GM12865 (cell line): ENCODE measurements at regions not wholly inside any gene's neighbourhood (a gene's known extent, or its start where the extent isn't known, plus 50 kb on each side); places are given as distances from the start of the nearest gene placed in this dataset.
"Not testable (repeated sequence)": the region's sequence is repeated elsewhere in the genome, so short reads cannot be mapped to it uniquely, and the experiment has no call there.

Experiments
- DNase-seq: peaks from one replicate; pipeline ENCODE4 v3.0.0; 2010; ENCODE audit warnings: low read depth
- H3K4me3 ChIP-seq: 2 replicates; pipeline ENCODE4 v1.5.1; 2011; ENCODE audit warnings: mild to moderate bottlenecking, low read depth, low read length, control low read depth
- TF ChIP-seq, protein P1 (sequence below): IDR thresholded peaks from 2 replicates; pipeline ENCODE4 v1.5.1; 2011; ENCODE audit warnings: low read length, control low read depth, low read depth, inconsistent platforms; ENCODE audit not compliant: insufficient read depth; ENCODE audit errors: missing control alignments

DNA sequence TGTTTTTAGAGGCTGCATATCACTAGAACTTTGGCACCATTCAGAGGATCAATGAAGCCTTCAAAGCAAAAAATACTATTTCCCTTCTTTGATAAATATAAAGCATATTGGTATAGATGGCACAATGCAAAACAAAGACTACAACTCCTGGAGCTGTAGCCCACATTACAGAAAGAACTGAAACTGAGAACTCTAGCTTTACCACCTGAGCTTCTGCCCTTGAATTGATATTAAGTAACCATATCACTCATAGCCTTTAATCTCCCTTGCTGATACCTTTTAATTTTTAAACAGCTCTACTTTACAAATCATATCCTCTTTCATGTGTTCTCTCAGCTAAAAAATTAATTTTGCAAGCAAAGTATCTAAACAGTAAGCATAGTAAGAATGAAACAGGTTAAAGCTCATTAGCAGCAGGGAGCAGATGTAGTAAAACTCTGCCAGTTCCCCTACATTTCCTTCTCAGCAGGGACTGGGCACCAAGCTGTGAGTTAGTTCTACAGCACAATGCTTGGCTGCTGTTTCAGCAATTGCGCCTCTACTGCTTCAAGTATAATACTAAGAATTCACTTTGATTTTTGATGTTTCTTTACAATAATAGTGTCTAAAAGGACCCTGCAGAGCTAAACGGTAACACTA lies 97.9 kb upstream of the NANOGP8 start:
- DNase-seq = peak; percentile 34
- H3K4me3 ChIP-seq = no peak overlapping the region
- TF ChIP-seq, protein P1, sequence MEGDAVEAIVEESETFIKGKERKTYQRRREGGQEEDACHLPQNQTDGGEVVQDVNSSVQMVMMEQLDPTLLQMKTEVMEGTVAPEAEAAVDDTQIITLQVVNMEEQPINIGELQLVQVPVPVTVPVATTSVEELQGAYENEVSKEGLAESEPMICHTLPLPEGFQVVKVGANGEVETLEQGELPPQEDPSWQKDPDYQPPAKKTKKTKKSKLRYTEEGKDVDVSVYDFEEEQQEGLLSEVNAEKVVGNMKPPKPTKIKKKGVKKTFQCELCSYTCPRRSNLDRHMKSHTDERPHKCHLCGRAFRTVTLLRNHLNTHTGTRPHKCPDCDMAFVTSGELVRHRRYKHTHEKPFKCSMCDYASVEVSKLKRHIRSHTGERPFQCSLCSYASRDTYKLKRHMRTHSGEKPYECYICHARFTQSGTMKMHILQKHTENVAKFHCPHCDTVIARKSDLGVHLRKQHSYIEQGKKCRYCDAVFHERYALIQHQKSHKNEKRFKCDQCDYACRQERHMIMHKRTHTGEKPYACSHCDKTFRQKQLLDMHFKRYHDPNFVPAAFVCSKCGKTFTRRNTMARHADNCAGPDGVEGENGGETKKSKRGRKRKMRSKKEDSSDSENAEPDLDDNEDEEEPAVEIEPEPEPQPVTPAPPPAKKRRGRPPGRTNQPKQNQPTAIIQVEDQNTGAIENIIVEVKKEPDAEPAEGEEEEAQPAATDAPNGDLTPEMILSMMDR = no peak

GRCh38 chr15:35181538-35181937 lies 96.4 kb upstream of the NANOGP8 start:
- H3K4me3 ChIP-seq = no peak overlapping the region

GRCh38 chr15:35179739-35180138 lies 94.6 kb upstream of the NANOGP8 start:
- no peak for DNase-seq
- no peak overlapping the region for H3K4me3 ChIP-seq
- TF ChIP-seq, protein P1 = no peak

More at GRCh38 chr15:35181538-35181937, 96.4 kb upstream of the NANOGP8 start:
- TF ChIP-seq, protein P1 = no peak
- peak; percentile 25 for DNase-seq

- H3K4me3 ChIP-seq, DNase-seq: not testable (repeated sequence)
Measured at GRCh38 chr15:35178186-35178585, 93.1 kb upstream of the NANOGP8 start.

DNA sequence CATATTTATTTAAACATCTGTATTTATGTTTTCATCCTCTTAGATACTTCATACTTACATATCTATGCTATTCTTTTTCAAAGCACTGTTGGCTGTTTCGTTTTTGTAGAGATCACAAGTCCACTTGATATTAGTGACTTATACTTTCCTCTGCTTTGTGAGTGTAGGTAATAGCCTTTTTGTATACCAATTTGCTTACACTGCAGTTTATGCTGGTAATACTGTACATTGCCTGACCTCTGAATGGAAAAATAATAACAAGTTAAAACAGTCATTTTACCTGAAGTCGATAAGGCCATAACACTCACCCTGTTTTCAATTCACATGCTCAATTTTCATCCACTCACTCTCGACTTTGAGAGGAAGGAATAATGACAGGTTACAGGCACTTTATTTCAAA lies 89.9 kb upstream of the NANOGP8 start:
- no peak overlapping the region for H3K4me3 ChIP-seq
- no peak for DNase-seq
- TF ChIP-seq, protein P1 = no peak

DNA sequence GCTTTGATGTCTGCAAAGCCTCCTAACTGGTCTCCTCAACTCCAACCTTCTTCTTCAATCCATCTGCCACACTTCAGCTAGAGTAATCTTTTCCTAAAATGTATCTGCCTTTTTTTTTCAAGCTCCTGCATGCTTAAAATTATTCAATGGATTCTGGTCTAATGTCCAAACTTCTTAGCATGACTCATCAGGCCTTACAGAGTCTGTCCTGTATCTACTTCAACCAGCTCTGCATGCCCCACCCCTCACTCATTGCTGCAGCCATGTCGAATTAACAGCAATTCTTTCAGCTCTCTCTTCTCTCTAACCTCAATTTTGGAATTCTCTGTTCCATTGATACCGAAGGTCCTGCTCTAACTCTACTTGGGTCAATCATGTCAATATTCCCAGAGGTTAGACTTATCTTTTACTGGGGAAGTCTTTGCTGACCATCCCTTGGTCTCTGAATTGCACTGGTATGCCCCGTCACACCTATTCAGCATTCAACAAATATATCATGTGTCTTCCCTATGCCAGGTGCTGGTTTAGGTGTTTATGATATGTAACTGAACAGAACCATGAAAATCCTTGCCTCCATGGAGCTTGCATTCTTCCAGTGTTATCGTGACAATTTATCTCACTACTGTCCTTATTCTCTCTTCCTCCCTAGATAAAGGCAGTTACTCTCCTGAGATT lies 88.5 kb upstream of the NANOGP8 start:
- no peak overlapping the region for H3K4me3 ChIP-seq
- TF ChIP-seq, protein P1 = no peak
- no peak for DNase-seq

DNA sequence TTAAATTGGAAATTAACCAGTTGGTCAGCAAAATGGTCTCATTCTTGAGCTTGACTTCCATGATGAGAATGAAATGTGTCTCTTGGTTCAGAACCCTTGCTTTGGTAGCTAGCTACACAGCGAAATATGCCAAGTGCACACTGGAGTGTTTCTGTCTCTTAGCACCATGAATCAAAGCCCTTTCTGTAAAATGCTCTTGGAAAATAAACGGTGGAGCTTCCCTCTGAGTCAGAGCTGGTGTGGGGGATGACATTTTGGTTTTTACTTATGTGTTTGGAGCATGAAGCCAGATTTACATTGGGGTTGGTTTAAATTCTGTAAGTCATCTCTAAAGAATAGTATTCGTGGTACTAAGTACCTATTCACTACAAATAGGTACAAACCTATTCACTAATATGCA lies 85.1 kb upstream of the NANOGP8 start:
- H3K4me3 ChIP-seq = no peak overlapping the region
- TF ChIP-seq, protein P1 = no peak
- no peak for DNase-seq
